Sigmoid colon (tissue), 6 donors: ENCODE measurements at regions not wholly inside any gene's neighbourhood (a gene's known extent, or its start where the extent isn't known, plus 50 kb on each side); places are given as distances from the start of the nearest gene placed in this dataset.

Experiments used
- DNase-seq: peaks from one replicate; pipeline ENCODE4 v3.0.0-alpha.2; 2019
- H3K27ac ChIP-seq, 4 donors: fragments of 200-600 bp; sonication (generic); one replicate each; pipeline ENCODE4 v1.5.1; 2016 to 2019; ENCODE audit warnings: mild to moderate bottlenecking in 1 of 4
- H3K27me3 ChIP-seq, 3 donors: fragments of 200-600 bp; sonication (generic); one replicate each; pipeline ENCODE4 v1.5.1; 2019; ENCODE audit warnings: mild to moderate bottlenecking in 1 of 3
- H3K36me3 ChIP-seq, 4 donors: fragments of 200-600 bp; sonication (generic); one replicate each; pipeline ENCODE4 v1.5.1; 2016 to 2019
- H3K4me1 ChIP-seq, 4 donors: fragments of 200-600 bp; sonication (generic); one replicate each; pipeline ENCODE4 v1.5.1; 2017 to 2019
- H3K4me3 ChIP-seq, 4 donors: fragments of 200-600 bp; sonication (generic); one replicate each; pipeline ENCODE4 v1.5.1; 2017 to 2019; ENCODE audit warnings: mild to moderate bottlenecking in 2 of 4, moderate library complexity in 1 of 4
- H3K9me3 ChIP-seq, 4 donors: fragments of 200-600 bp in 3 of 4; sonication (generic) in 3 of 4; one replicate each; pipeline versions ENCODE4 v1.5.1 to v1.6.1; 2013 to 2019
- EP300 ChIP-seq, 4 donors: sonication (generic); formaldehyde crosslinking; IDR thresholded peaks; one replicate each; pipeline ENCODE4 v1.6.1; 2017; ENCODE audit warnings: antibody characterized with exemption in 4 of 4
- POLR2A ChIP-seq, 2 donors: fragments of 450-650 bp; IDR thresholded peaks; one replicate each; pipeline ENCODE4 v1.6.1; 2016; ENCODE audit warnings: antibody characterized with exemption in 2 of 2, mild to moderate bottlenecking in 2 of 2, moderate library complexity in 2 of 2
- POLR2AphosphoS5 ChIP-seq, 4 donors: sonication (generic); formaldehyde crosslinking; IDR thresholded peaks; one replicate each; pipeline ENCODE4 v1.6.1; 2017; ENCODE audit warnings: antibody characterized with exemption in 4 of 4
- WGBS, 2 donors: extraction: QIAGEN DNeasy Blood & Tissue Kit; methylation state at CpG; one replicate each; pipeline ENCODE4 v1.1.7; 2013; 5-methylcytosine and 5-hydroxymethylcytosine counted together
- intact Hi-C: fragments of 100-400 bp; cut with DNase I; formaldehyde crosslinking; loops from one replicate; pipeline ENCODE4 v1.15.1; 2023
- TF ChIP-seq, protein P1 (sequence below), 4 experiments: fragments of 450-650 bp in 3 of 4; fragments of 200-600 bp in 1 of 4; IDR thresholded peaks; one replicate each; pipeline ENCODE4 v1.5.1; 2016 to 2019; ENCODE audit warnings: antibody characterized with exemption in 4 of 4, mild to moderate bottlenecking in 3 of 4, moderate library complexity in 2 of 4
- donor health status: healthy with polysubstance abuse.
- donor health status: healthy.

DNA sequence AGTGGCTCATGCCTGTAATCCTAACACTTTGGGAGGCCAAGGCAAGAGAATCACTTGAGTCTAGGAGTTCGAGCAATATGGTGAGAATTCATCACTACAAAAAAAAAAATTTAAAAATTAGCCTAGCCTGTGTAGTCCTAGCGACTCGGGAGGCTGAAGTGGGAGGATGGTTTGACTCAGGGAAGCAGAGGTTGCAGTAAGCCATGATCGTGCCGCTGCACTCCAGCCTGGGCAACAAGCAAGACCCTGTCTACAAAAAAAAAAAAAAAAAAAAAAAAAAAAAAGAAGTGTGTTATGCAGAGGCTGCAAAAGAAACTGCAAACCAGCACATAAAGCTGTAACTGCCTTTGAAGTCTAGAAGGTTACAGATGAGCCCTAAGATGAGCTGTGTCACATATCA, 116.9 kb upstream of the SLC1A3 start:
- TF ChIP-seq, protein P1, sequence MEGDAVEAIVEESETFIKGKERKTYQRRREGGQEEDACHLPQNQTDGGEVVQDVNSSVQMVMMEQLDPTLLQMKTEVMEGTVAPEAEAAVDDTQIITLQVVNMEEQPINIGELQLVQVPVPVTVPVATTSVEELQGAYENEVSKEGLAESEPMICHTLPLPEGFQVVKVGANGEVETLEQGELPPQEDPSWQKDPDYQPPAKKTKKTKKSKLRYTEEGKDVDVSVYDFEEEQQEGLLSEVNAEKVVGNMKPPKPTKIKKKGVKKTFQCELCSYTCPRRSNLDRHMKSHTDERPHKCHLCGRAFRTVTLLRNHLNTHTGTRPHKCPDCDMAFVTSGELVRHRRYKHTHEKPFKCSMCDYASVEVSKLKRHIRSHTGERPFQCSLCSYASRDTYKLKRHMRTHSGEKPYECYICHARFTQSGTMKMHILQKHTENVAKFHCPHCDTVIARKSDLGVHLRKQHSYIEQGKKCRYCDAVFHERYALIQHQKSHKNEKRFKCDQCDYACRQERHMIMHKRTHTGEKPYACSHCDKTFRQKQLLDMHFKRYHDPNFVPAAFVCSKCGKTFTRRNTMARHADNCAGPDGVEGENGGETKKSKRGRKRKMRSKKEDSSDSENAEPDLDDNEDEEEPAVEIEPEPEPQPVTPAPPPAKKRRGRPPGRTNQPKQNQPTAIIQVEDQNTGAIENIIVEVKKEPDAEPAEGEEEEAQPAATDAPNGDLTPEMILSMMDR (IDR thresholded peaks at IDR 0.05): no peak
- TF ChIP-seq POLR2AphosphoS5 (IDR thresholded peaks at IDR 0.05) (no peak), POLR2A (IDR thresholded peaks at IDR 0.05) (no peak), EP300 (IDR thresholded peaks at IDR 0.05) (no peak)
- WGBS, 2 donors: 88 to 91% methylated on average over 5 of the region's 5 CpGs
- H3K4me3 ChIP-seq: no peak overlapping the region
- intact Hi-C loops: no loop called here
- H3K4me1 ChIP-seq: peaks cover 0 to 6% (median 4%) of the 10 kb centered on the region in 4 donors
- no peak for DNase-seq
- no peaks in the 10 kb centered on the region for H3K9me3 ChIP-seq
- H3K36me3 ChIP-seq: no peaks in the 10 kb centered on the region
- no peak overlapping the region for H3K27ac ChIP-seq
- H3K27me3 ChIP-seq: no peaks in the 10 kb centered on the region

- no peak overlapping the region for H3K27ac ChIP-seq
- peaks cover 0 to 22% (median 21%) of the 10 kb centered on the region in 4 donors for H3K4me1 ChIP-seq
- no peaks in the 10 kb centered on the region for H3K36me3 ChIP-seq
- intact Hi-C loops: loop anchor here (10.0 kb wide), 1 partner anchor 383 kb away; the partner anchor contains the start of gene NIPBL
- WGBS, 2 donors: 20 to 49% methylated on average over 7 of the region's 7 CpGs
- TF ChIP-seq EP300 (IDR thresholded peaks at IDR 0.05) (no peak), POLR2AphosphoS5 (IDR thresholded peaks at IDR 0.05) (peak in 1 of 4 donors; percentile 16), POLR2A (IDR thresholded peaks at IDR 0.05) (no peak)
- TF ChIP-seq, protein P1 (IDR thresholded peaks at IDR 0.05): no peak
- no peak overlapping the region for H3K4me3 ChIP-seq
- no peaks in the 10 kb centered on the region for H3K27me3 ChIP-seq
- DNase-seq: no peak
- H3K9me3 ChIP-seq: no peaks in the 10 kb centered on the region
Measured at GRCh38 chr5:36491856-36492255, 114.5 kb upstream of the SLC1A3 start.

GRCh38 chr5:36492984-36493654, 113.3 kb upstream of the SLC1A3 start:
- peaks cover 0 to 22% (median 21%) of the 10 kb centered on the region in 4 donors for H3K4me1 ChIP-seq
- TF ChIP-seq EP300 (IDR thresholded peaks at IDR 0.05): no peak
- TF ChIP-seq POLR2AphosphoS5 (IDR thresholded peaks at IDR 0.05): no peak
- no peak for TF ChIP-seq POLR2A (IDR thresholded peaks at IDR 0.05)
- no peaks in the 10 kb centered on the region for H3K9me3 ChIP-seq
- no peak overlapping the region for H3K4me3 ChIP-seq
- H3K36me3 ChIP-seq: no peaks in the 10 kb centered on the region
- H3K27ac ChIP-seq: no peak overlapping the region
- intact Hi-C loops: loop anchor here (10.0 kb wide), 1 partner anchor 382 kb away; the partner anchor contains the start of gene NIPBL
- no peaks in the 10 kb centered on the region for H3K27me3 ChIP-seq
- no peak for DNase-seq
- WGBS, 2 donors: 56 to 74% methylated on average over 2 of the region's 2 CpGs

DNA sequence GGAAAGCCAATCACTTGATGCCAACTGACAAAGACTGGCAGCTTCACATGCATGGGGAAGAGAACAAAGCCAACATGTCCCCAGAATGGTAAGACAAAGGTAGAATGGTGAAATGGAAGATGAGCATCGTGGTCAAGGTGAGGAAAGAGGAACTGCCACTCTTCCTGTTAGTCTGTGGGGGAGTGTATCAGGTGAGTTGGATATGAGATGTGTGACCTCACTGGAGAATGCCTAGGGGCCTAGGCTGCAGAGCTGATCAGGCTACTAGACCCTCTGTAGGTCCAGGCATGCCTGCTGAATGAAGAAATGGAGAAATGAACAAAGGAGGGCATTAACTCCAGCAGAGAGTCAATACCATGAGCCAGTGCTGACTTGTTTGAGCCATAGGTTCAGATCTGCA, 112.4 kb upstream of the SLC1A3 start:
- WGBS, 2 donors: 33 to 75% methylated on average over 1 of the region's 1 CpG
- Histone ChIP-seq H3K27ac (peak overlapping the region in 3 of 4 donors; percentile 67 to 78 (median 70)), H3K4me3 (no peak overlapping the region), H3K9me3 (no peaks in the 10 kb centered on the region), H3K36me3 (no peaks in the 10 kb centered on the region), H3K27me3 (no peaks in the 10 kb centered on the region), H3K4me1 (peaks cover 0 to 22% (median 21%) of the 10 kb centered on the region in 4 donors)
- intact Hi-C loops: loop anchor here (10.0 kb wide), 1 partner anchor 381 kb away; the partner anchor contains the start of gene NIPBL
- no peak for TF ChIP-seq POLR2AphosphoS5 (IDR thresholded peaks at IDR 0.05)
- no peak for TF ChIP-seq EP300 (IDR thresholded peaks at IDR 0.05)
- TF ChIP-seq, protein P1 (IDR thresholded peaks at IDR 0.05): no peak
- TF ChIP-seq POLR2A (IDR thresholded peaks at IDR 0.05): no peak
- DNase-seq: no peak

DNA sequence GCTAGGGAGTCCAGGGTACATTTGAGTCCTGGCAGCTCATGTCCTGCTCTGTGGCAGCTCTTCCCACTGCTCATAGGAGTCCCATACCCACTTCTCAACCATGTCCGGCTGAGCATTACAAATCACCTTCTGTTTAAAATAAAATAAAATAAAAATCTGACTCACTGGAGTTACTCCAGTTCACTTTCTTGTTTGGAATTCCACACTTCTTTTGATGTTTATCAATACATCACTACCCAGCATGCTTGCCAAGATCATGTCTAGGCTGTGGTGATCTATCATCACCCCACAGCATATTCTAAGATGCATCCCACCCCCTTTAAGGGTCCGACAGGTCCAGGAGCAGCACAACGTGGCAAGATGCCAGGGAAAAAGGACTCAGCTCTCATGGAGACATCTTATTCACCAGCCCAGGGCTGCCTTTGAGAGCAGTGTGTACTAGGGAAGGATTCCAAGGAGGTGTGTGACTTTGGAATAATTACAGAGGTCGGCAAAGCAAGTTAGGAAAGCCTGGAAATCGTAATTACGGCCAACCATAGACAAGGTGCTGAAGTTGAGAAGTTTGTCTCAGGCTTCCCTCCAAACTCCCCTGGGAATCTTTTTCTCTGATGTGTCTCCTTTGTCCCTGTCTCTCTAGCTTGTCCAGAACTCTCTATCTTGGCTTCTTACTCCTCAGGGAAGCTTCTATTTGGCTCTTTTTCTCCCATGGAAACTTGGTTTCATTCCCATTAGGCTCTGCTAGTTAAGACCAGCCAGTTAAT, 111.4 kb upstream of the SLC1A3 start:
- H3K4me3 ChIP-seq: no peak overlapping the region
- intact Hi-C loops: loop anchor here (10.0 kb wide), 1 partner anchor 380 kb away; the partner anchor contains the start of gene NIPBL
- TF ChIP-seq, protein P1 (IDR thresholded peaks at IDR 0.05): no peak
- peak in 3 of 4 donors; percentile 58 to 72 (median 68) for TF ChIP-seq POLR2AphosphoS5 (IDR thresholded peaks at IDR 0.05)
- no peak for TF ChIP-seq EP300 (IDR thresholded peaks at IDR 0.05)
- peaks cover 0 to 22% (median 21%) of the 10 kb centered on the region in 4 donors for H3K4me1 ChIP-seq
- H3K27ac ChIP-seq: peak overlapping the region; percentile 57 to 78 (median 68)
- peak; percentile 84 for DNase-seq
- H3K9me3 ChIP-seq: no peaks in the 10 kb centered on the region
- no peaks in the 10 kb centered on the region for H3K27me3 ChIP-seq
- WGBS, 2 donors: 57 to 73% methylated on average over 6 of the region's 6 CpGs
- H3K36me3 ChIP-seq: no peaks in the 10 kb centered on the region
